ENCODE measurements at regions not wholly inside any gene's neighbourhood (a gene's known extent, or its start where the extent isn't known, plus 50 kb on each side); places are given as distances from the start of the nearest gene placed in this dataset.

- no peak for TF ChIP-seq CTCF (IDR thresholded peaks at IDR 0.05)
Observed at GRCh38 chr12:65649126-65649525, 175.2 kb upstream of the HMGA2 start.

DNA sequence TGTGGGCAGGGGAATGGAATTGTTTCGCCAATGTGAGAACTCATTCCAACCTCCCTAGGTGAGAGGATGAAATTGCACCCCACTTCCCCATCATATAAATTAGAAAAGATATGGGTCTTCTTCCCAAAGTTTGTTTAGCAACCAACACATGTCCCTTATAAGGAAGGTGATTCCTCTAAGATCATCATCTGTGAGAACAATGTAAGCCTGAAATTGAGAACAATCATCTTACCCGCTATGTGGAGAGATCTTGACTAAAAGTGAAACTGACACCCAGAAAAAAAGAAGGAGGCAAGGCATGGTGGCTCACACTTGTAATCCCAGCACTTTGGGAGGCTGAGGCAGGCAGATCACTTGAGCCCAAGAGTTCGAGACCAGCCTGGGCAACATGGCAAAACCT is 173.2 kb upstream of the HMGA2 start:
- no peak for TF ChIP-seq CTCF (IDR thresholded peaks at IDR 0.05)

DNA sequence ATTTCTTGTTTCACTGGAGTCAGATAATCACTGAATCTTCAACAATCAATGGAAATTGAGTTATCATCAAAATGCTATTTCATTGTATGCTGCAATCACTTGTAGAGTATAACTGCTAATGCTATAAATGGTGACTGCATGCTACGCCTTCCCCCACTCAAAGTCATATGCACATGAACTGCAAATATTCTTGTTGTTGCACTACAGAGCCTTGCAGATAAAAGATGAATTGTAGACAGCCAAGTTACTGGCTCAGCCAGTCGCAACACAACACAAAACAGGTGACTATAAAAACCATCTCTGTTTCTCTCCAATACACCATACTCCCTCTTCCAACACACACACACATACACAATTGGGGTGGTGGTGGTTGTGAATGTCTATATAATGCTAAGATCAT is 171.0 kb upstream of the HMGA2 start:
- TF ChIP-seq CTCF (IDR thresholded peaks at IDR 0.05) = no peak

- TF ChIP-seq CTCF (IDR thresholded peaks at IDR 0.05) = no peak
Observed at GRCh38 chr12:65653946-65654629, 170.2 kb upstream of the HMGA2 start.

DNA sequence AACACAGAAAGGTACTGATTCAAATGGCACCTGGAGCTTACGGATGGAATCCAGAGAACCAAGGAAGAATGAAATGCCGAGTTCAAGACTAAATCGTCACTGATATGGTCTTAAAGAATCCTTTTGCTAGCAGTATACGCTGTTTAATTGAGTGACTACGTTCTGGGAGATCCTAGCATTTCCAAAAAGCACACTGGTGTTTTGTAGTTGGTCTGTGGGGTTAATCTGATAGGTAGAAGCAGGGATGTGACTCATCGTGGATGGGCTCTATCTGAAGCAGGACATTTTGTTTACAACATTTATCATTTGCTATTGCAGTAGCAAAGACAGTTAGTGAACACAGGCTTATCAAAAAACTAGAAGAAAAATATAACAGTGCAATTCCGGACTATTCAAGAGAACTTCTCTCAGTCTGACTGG is 169.2 kb upstream of the HMGA2 start:
- TF ChIP-seq CTCF (IDR thresholded peaks at IDR 0.05) = no peak

DNA sequence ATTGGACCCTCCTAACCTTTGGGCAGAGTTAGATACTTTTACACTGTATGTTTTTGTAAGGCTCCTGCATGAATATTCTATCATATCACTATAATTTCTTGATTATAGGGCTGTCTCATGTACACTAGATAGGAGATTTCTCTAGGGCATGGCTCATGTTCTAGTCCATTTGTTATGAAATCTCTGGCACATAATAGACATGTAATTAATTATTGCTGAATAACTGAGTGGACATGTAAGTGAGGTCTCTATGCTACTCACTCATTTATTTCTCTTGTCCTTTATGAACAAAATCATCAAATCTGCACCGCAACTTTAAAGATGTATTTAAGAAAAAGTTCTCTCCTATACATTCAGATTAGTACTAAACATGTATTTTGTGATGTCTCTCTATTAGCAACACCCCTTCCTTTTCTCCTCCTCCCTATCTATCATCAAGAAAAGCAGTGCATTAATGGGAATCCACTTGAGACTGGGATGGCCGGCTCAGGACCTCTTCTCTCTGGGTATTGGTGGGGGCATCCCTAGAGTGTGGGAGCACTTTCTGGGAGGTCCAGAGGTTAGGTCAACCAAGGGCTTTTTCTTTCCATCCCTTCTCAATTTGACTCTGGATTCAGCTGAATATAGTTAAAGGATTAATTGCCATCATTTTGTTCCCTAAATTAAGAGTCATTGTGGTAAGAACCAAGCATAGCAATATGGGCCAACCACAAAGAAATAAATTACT is 168.0 kb upstream of the HMGA2 start:
- TF ChIP-seq CTCF (IDR thresholded peaks at IDR 0.05) = no peak

DNA sequence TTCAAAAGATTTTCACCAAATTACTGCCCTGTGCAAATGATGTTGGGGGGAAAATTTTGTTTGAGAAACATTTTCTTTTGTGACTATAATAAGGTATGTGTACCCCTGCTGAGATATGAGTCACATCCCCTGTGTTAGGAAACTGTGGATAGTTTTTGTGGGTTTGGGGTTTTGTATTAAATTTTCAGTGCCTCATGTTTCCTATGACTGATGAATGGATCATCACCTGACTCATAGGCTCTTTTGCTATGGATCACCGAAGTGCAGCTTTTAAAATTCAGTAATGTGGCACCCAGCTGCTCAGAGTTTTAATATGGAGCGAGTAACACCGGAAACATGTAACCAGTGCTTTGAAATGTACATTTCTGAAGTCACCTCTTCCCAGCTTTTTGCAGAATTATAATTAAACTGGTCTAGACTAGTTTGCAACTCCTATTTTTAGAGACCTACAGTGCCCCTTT is 167.4 kb upstream of the HMGA2 start:
- TF ChIP-seq CTCF (IDR thresholded peaks at IDR 0.05) = no peak

Data from LNCAP (cell line).